Stimulated activated CD4-positive, alpha-beta T cell treated with anti-CD3 and anti-CD28 coated beads, Interleukin-4, amount 100 ng/mL, for 48 hours (primary cell): ENCODE measurements at regions not wholly inside any gene's neighbourhood (a gene's known extent, or its start where the extent isn't known, plus 50 kb on each side); places are given as distances from the start of the nearest gene placed in this dataset.
"Not testable (repeated sequence)": the region's sequence is repeated elsewhere in the genome, so short reads cannot be mapped to it uniquely, and the experiment has no call there.

Experiments used
- DNase-seq, 2 donors: peaks; one replicate each; pipeline ENCODE4 v3.0.0-alpha.2; 2020; ENCODE audit warnings: low read depth in 2 of 2

GRCh38 chr3:156048483-156048882 lies 71.9 kb upstream of the KCNAB1 start:
- not testable (repeated sequence) for DNase-seq

- DNase-seq = no peak
These were observed 69.5 kb upstream of the KCNAB1 start for GRCh38 chr3:156050918-156051317.

DNA sequence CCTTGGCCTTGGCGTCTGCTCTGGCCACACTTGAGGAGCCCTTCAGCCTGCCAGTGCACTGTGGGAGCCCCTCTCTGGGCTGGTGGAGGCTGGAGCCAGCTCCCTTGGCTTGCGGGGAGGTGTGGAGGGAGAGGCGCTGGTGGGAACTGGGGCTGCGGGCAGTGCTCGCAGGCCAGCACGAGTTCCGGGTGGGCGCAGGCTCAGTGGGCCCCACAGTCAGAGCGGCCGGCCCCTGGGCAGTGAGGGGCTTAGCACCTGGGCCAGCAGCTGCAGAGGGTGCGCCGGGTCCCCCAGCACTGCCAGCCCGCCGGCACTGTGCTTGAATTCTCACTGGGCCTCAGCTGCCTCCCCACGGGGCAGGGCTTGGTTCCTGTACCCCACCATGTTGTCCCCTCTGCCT lies 68.7 kb upstream of the KCNAB1 start:
- DNase-seq = no peak

- DNase-seq = no peak
These were observed 68.3 kb upstream of the KCNAB1 start for GRCh38 chr3:156052115-156052514.

- no peak for DNase-seq
These were observed 60.4 kb upstream of the KCNAB1 start for GRCh38 chr3:156059950-156060501.

- not testable (repeated sequence) for DNase-seq
These were observed 52.2 kb upstream of the KCNAB1 start for GRCh38 chr3:156068151-156068550.

- no peak for DNase-seq
These were observed 50.4 kb upstream of the KCNAB1 start for GRCh38 chr3:156070028-156070427.
